Trophoblast cell (in vitro differentiated cells and primary cell): ENCODE measurements at regions not wholly inside any gene's neighbourhood (a gene's known extent, or its start where the extent isn't known, plus 50 kb on each side); places are given as distances from the start of the nearest gene placed in this dataset.

Experiments
- DNase-seq, 2 donors: peaks; one replicate each; pipeline ENCODE4 v3.0.0-alpha.2; 2016
- H2AFZ ChIP-seq: 2 replicates; pipeline ENCODE4 v1.6.1; 2013; ENCODE audit warnings: low read length, moderate library complexity, mild to moderate bottlenecking; ENCODE audit not compliant: insufficient read depth, poor library complexity
- H2AK5ac ChIP-seq: 2 replicates; pipeline ENCODE4 v1.6.1; 2013; ENCODE audit warnings: mild to moderate bottlenecking, low read length
- H2BK120ac ChIP-seq: 2 replicates; pipeline ENCODE4 v1.6.1; 2013; ENCODE audit warnings: low read length, mild to moderate bottlenecking, moderate library complexity; ENCODE audit not compliant: insufficient read depth, poor library complexity
- H2BK12ac ChIP-seq: 2 replicates; pipeline ENCODE4 v1.6.1; 2013; ENCODE audit warnings: mild to moderate bottlenecking, low read length, moderate library complexity
- H2BK5ac ChIP-seq: 2 replicates; pipeline ENCODE4 v1.6.1; 2013; ENCODE audit warnings: low read length, low read depth, moderate library complexity, mild to moderate bottlenecking; ENCODE audit not compliant: poor library complexity
- H3K14ac ChIP-seq: 2 replicates; pipeline ENCODE4 v1.6.1; 2013; ENCODE audit warnings: mild to moderate bottlenecking, low read length
- H3K18ac ChIP-seq: 2 replicates; pipeline ENCODE4 v1.6.1; 2013; ENCODE audit warnings: mild to moderate bottlenecking, low read length
- H3K23ac ChIP-seq: 2 replicates; pipeline ENCODE4 v1.6.1; 2013; ENCODE audit warnings: low read length
- H3K27ac ChIP-seq: 2 replicates; pipeline ENCODE4 v1.5.1; 2013; ENCODE audit warnings: low read depth, mild to moderate bottlenecking, inconsistent platforms, low read length, moderate library complexity
- H3K27me3 ChIP-seq: 2 replicates; pipeline ENCODE4 v1.6.1; 2013; ENCODE audit warnings: inconsistent platforms, mild to moderate bottlenecking, low read length, moderate library complexity; ENCODE audit not compliant: insufficient read depth
- H3K36me3 ChIP-seq, 2 experiments: 1 replicate in 1 of 2; 2 replicates in 1 of 2; pipeline ENCODE4 v1.6.1; 2013; ENCODE audit warnings: low read length in 2 of 2, mild to moderate bottlenecking in 2 of 2, moderate library complexity in 1 of 2; ENCODE audit not compliant: insufficient read depth in 2 of 2, control insufficient read depth in 1 of 2
- H3K4ac ChIP-seq: 2 replicates; pipeline ENCODE4 v1.6.1; 2013; ENCODE audit warnings: low read depth, mild to moderate bottlenecking, low read length, moderate library complexity
- H3K4me1 ChIP-seq, 2 experiments: 1 replicate in 1 of 2; 2 replicates in 1 of 2; pipeline ENCODE4 v1.6.1; 2013; ENCODE audit warnings: low read length in 2 of 2, mild to moderate bottlenecking in 2 of 2, moderate library complexity in 1 of 2; ENCODE audit not compliant: insufficient read depth in 2 of 2, control insufficient read depth in 1 of 2
- H3K4me2 ChIP-seq: 2 replicates; pipeline ENCODE4 v1.6.1; 2013; ENCODE audit warnings: inconsistent platforms, mild to moderate bottlenecking, low read length, moderate library complexity
- H3K4me3 ChIP-seq: 2 replicates; pipeline ENCODE4 v1.5.1; 2013; ENCODE audit warnings: mild to moderate bottlenecking, low read depth, low read length, inconsistent platforms
- H3K79me1 ChIP-seq: one replicate; pipeline ENCODE4 v1.6.1; 2013; ENCODE audit warnings: low read length
- H3K79me2 ChIP-seq: 2 replicates; pipeline ENCODE4 v1.6.1; 2013; ENCODE audit warnings: low read length, mild to moderate bottlenecking; ENCODE audit not compliant: control insufficient read depth, insufficient read depth, poor library complexity
- H3K9ac ChIP-seq: 2 replicates; pipeline ENCODE4 v1.6.1; 2013; ENCODE audit warnings: mild to moderate bottlenecking, low read length
- H3K9me3 ChIP-seq: 2 replicates; pipeline ENCODE4 v1.6.1; 2013; ENCODE audit warnings: low read depth, mild to moderate bottlenecking, control low read depth, inconsistent platforms, low read length; ENCODE audit not compliant: insufficient read depth
- H4K12ac ChIP-seq: 2 replicates; pipeline ENCODE4 v1.6.1; 2013; ENCODE audit warnings: low read depth, mild to moderate bottlenecking, low read length, moderate library complexity
- H4K8ac ChIP-seq: 2 replicates; pipeline ENCODE4 v1.6.1; 2013; ENCODE audit warnings: low read depth, mild to moderate bottlenecking, low read length, moderate library complexity
- H4K91ac ChIP-seq: one replicate; pipeline ENCODE4 v1.6.1; 2013; ENCODE audit warnings: low read depth, mild to moderate bottlenecking, low read length, moderate library complexity
- WGBS: extraction: QIAGEN DNeasy Blood & Tissue Kit; methylation state at CpG from one replicate; pipeline ENCODE4 v1.1.7; 2013; ENCODE audit warnings: missing lambda C conversion rate; ENCODE audit not compliant: insufficient read length, insufficient coverage; ENCODE audit errors: extremely low coverage; 5-methylcytosine and 5-hydroxymethylcytosine counted together

- no peak overlapping the region for H2BK12ac ChIP-seq
- no peaks in the 10 kb centered on the region for H3K27me3 ChIP-seq
- no peak overlapping the region for H3K9ac ChIP-seq
- no peak overlapping the region for H2BK120ac ChIP-seq
- H3K4ac ChIP-seq: no peak overlapping the region
- H3K79me2 ChIP-seq: no peaks in the 10 kb centered on the region
- no peaks in the 10 kb centered on the region for H3K36me3 ChIP-seq
- H3K4me3 ChIP-seq: no peak overlapping the region
- H4K8ac ChIP-seq: no peak overlapping the region
- no peak overlapping the region for H2AK5ac ChIP-seq
- no peak overlapping the region for H3K4me2 ChIP-seq
- H3K18ac ChIP-seq: no peak overlapping the region
- H3K4me1 ChIP-seq: peaks cover 0 to 4% of the 10 kb centered on the region in 2 experiments
- WGBS: no CpG with 5 or more reads among the region's 6 CpGs
- no peak overlapping the region for H3K23ac ChIP-seq
- no peak overlapping the region for H4K91ac ChIP-seq
- H3K27ac ChIP-seq: no peak overlapping the region
- no peak for DNase-seq
- no peaks in the 10 kb centered on the region for H3K79me1 ChIP-seq
- no peak overlapping the region for H4K12ac ChIP-seq
- H3K14ac ChIP-seq: no peak overlapping the region
- H2AFZ ChIP-seq: no peak overlapping the region
- peaks cover 2% of the 10 kb centered on the region for H3K9me3 ChIP-seq
- H2BK5ac ChIP-seq: no peak overlapping the region
These were observed 567.6 kb upstream of the ADAMTS16 start for GRCh38 chr5:4572311-4573100.

GRCh38 chr5:4575608-4576007 lies 564.5 kb upstream of the ADAMTS16 start:
- H4K8ac ChIP-seq: no peak overlapping the region
- H3K4ac ChIP-seq: no peak overlapping the region
- H3K27me3 ChIP-seq: no peaks in the 10 kb centered on the region
- H3K4me3 ChIP-seq: no peak overlapping the region
- H2BK12ac ChIP-seq: no peak overlapping the region
- H3K14ac ChIP-seq: no peak overlapping the region
- H4K12ac ChIP-seq: no peak overlapping the region
- H3K9me3 ChIP-seq: peaks cover 2% of the 10 kb centered on the region
- WGBS: no CpG with 5 or more reads among the region's 4 CpGs
- no peak overlapping the region for H3K9ac ChIP-seq
- H3K79me2 ChIP-seq: no peaks in the 10 kb centered on the region
- H2AK5ac ChIP-seq: no peak overlapping the region
- H4K91ac ChIP-seq: no peak overlapping the region
- no peak overlapping the region for H2BK5ac ChIP-seq
- H2AFZ ChIP-seq: no peak overlapping the region
- peaks cover 0 to 2% of the 10 kb centered on the region in 2 experiments for H3K4me1 ChIP-seq
- no peak overlapping the region for H3K18ac ChIP-seq
- no peaks in the 10 kb centered on the region for H3K79me1 ChIP-seq
- H3K4me2 ChIP-seq: no peak overlapping the region
- H3K36me3 ChIP-seq: no peaks in the 10 kb centered on the region
- H3K27ac ChIP-seq: no peak overlapping the region
- no peak overlapping the region for H3K23ac ChIP-seq
- no peak overlapping the region for H2BK120ac ChIP-seq
- no peak for DNase-seq

GRCh38 chr5:4576161-4576748 lies 563.9 kb upstream of the ADAMTS16 start:
- H2BK12ac ChIP-seq: no peak overlapping the region
- H3K4me1 ChIP-seq: peaks cover 0 to under 1% of the 10 kb centered on the region in 2 experiments
- no peak overlapping the region for H2AK5ac ChIP-seq
- no peak overlapping the region for H3K23ac ChIP-seq
- H4K12ac ChIP-seq: no peak overlapping the region
- no peak overlapping the region for H4K91ac ChIP-seq
- H3K18ac ChIP-seq: no peak overlapping the region
- H3K9ac ChIP-seq: no peak overlapping the region
- WGBS: no CpG with 5 or more reads among the region's 4 CpGs
- peaks cover 6% of the 10 kb centered on the region for H3K9me3 ChIP-seq
- no peaks in the 10 kb centered on the region for H3K79me2 ChIP-seq
- no peak overlapping the region for H2BK5ac ChIP-seq
- H2BK120ac ChIP-seq: no peak overlapping the region
- no peak overlapping the region for H3K27ac ChIP-seq
- no peak overlapping the region for H3K4me2 ChIP-seq
- H3K4ac ChIP-seq: no peak overlapping the region
- no peaks in the 10 kb centered on the region for H3K27me3 ChIP-seq
- no peak for DNase-seq
- no peak overlapping the region for H3K14ac ChIP-seq
- H2AFZ ChIP-seq: no peak overlapping the region
- H4K8ac ChIP-seq: no peak overlapping the region
- H3K79me1 ChIP-seq: no peaks in the 10 kb centered on the region
- no peaks in the 10 kb centered on the region for H3K36me3 ChIP-seq
- no peak overlapping the region for H3K4me3 ChIP-seq

GRCh38 chr5:4576908-4577307 lies 563.2 kb upstream of the ADAMTS16 start:
- Histone ChIP-seq H4K91ac (no peak overlapping the region), H3K23ac (no peak overlapping the region), H3K79me1 (no peaks in the 10 kb centered on the region), H3K36me3 (no peaks in the 10 kb centered on the region), H3K4me2 (no peak overlapping the region), H4K8ac (no peak overlapping the region), H3K18ac (no peak overlapping the region), H2BK5ac (no peak overlapping the region), H2BK12ac (no peak overlapping the region), H3K27me3 (no peaks in the 10 kb centered on the region), H3K9me3 (peaks cover 6% of the 10 kb centered on the region), H3K9ac (no peak overlapping the region), H3K4ac (no peak overlapping the region), H3K27ac (no peak overlapping the region), H2BK120ac (no peak overlapping the region), H3K4me1 (no peaks in the 10 kb centered on the region), H2AFZ (no peak overlapping the region), H3K14ac (no peak overlapping the region), H3K79me2 (no peaks in the 10 kb centered on the region), H2AK5ac (no peak overlapping the region), H4K12ac (no peak overlapping the region), H3K4me3 (no peak overlapping the region)
- no CpG with 5 or more reads among the region's 14 CpGs for WGBS
- DNase-seq: no peak
